Activated CD8-positive, alpha-beta memory T cell treated with anti-CD3 and anti-CD28 coated beads, Interleukin-2, amount 50 U/mL, for 1 hour (primary cell): ENCODE measurements at regions not wholly inside any gene's neighbourhood (a gene's known extent, or its start where the extent isn't known, plus 50 kb on each side); places are given as distances from the start of the nearest gene placed in this dataset.

Source experiments
- DNase-seq: peaks from one replicate; pipeline ENCODE4 v3.0.0-alpha.2; 2020; ENCODE audit errors: extremely low read depth

- no peak for DNase-seq
These were observed 81.2 kb upstream of the APC start for GRCh38 chr5:112656451-112656850.

- no peak for DNase-seq
These were observed 79.9 kb upstream of the APC start for GRCh38 chr5:112657804-112658203.

GRCh38 chr5:112660359-112660758 lies 77.3 kb upstream of the APC start:
- DNase-seq = no peak

DNA sequence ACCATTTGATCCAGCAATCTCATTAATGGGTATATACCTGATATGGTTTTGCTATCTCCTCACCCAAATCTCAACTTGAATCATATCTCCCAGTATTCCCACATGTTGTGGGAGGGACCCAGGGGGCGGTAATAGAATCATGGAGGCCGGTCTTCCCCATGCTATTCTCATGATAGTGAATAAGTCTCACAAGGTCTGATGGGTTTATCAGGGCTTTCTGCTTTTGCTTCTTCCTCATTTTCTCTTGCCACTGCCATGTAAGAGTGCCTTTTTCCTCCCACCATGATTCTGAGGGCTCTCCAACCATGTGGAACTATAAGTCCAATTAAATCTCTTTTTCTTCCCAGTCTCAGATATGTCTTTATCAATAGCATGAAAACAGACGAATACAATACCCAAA lies 74.5 kb upstream of the APC start:
- DNase-seq = no peak

- DNase-seq = no peak
These were observed 69.7 kb upstream of the APC start for GRCh38 chr5:112668016-112668415.

DNA sequence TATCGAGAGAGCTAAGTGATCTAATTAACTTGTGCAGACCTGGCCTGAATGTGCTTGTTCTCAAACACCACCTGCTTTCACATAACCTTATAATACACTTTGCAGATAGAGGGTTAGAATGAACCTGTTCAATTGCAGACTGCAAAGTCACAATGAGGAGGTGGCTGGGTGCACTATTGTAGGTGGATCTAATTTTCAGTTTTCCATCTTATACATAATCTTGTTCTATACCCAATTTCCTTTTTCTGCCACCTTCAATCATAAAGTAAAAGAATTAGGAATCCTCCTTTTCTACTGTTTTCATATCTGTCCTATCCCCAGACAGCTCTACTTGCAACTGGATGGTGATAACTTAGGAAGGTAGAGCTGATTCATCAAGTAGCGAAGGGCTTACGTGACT lies 68.8 kb upstream of the APC start:
- no peak for DNase-seq

DNA sequence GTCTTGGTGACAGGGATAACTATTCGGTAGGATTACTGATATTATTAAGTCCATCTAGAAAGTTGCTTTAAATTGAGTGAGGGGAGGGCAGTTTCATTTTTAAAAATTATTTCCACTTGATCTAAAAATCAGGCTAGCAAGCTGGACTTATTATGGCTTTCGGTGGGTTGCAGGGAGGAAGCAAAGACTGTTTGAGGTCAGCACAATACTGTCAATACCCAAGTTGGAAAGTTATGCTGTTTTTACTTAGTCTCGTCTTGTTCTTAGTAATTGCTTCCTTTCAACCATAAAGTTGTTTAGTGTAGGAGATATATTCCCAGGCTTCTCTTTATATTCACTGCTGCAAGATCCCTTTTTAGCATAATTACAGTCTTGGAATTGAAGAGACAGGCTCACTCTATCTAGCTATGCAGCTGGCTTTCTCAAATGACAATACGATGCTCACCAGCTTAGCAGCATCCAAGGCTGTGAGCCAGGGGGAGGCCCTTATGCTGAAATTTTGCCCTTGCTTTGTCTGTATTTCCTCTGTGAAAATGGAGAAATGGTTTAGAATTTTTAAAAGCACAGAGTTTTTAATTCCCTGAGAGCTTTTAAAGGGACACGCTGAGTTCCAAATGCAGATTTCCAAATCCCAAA lies 68.2 kb upstream of the APC start:
- no peak for DNase-seq

DNA sequence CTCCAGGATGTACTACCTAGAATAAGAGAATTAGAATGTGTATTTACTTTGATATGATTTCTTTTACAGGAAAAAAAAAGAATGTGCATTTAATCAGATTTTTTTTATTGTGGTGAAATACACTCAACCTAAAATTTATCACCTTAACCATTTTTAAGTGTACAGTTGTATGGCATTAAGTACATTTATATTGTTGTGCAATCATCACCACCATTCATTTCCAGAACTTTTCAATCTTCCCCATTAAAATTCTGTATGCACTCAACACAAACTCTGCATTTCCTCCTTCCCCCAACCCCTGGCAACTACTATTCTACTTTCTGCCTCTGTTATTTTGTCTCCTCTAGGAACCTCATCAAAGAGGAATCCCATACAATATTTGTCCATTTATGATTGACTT lies 66.0 kb upstream of the APC start:
- DNase-seq = no peak

DNA sequence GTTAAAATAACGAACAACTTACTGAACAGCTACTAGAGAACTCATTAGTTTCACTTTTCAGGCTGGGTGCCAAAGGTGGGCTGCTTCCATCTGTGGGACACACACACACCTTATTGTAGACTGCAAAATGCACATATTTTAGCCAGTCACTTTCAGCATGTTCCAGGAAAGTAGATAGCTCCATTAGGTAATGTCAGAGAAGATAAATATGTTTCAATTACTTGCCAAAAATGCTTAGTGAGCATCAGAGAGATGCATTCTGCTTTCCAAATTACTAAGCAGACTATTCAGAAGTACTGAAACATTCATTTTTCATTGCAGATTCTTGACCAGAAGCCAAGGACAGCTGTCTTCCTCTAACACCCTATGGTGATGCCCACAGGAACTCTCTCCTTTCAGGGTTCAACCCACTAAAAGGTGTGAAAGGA lies 56.2 kb upstream of the APC start:
- no peak for DNase-seq

DNA sequence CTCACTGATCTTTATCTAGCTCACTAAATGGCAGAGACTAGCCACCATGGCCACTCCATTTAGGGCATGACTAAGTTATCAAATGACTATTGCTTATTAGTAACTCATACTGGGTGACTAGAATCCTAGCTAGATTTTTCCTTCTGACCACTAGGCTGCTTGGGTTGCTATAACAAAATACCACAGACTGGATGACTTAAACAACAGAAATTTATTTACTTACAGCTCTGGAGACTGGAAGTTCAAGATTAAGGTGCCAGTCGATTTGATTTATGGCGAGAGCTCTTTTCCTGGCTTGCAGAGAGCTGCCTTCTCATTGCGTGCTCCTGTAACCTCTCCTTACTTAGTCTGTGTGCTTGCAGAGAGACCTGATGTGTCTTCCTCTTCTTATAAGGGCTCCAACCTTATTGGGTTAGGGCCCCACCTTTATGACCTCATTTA lies 55.0 kb upstream of the APC start:
- DNase-seq = no peak

- DNase-seq = no peak
These were observed 53.6 kb upstream of the APC start for GRCh38 chr5:112684121-112684520.

- DNase-seq = no peak
These were observed 52.9 kb upstream of the APC start for GRCh38 chr5:112684737-112685136.

DNA sequence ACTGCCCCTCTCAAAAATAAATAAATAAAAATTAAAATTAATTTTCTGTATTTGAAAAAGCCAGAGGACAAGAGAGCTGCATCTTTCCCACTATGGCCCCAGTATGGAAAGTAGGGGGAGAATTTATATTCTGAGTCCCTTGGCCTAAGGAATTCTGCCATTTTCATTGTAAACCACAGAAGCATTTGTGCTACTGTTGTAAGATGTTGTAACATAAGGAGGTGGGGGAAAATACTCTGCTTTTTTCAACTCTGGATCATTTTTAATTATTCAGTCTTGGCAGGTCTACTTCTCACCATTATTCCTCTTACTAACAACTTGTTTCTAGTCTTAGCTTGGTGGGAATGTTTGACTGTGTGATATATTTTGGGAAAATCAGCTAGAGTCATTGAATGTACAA lies 52.3 kb upstream of the APC start:
- no peak for DNase-seq

DNA sequence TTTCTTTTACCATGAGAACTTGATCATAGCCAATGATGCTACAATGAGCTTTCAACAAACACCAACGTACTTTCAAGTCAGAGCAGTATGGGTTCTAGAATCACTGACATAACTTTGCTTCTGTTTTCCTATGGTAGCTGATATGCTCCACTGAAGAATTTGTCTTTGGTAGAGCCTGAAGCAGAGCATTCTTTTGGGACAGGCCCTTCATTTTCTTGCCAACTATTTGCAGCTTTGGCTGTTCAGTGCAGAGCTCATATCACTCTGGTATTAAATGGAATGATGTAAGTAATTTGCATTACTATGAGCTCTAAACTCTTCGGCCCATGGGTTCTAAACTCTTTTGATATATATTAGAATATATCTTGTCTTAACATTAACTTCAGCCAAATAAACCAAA lies 51.8 kb upstream of the APC start:
- DNase-seq = no peak

DNA sequence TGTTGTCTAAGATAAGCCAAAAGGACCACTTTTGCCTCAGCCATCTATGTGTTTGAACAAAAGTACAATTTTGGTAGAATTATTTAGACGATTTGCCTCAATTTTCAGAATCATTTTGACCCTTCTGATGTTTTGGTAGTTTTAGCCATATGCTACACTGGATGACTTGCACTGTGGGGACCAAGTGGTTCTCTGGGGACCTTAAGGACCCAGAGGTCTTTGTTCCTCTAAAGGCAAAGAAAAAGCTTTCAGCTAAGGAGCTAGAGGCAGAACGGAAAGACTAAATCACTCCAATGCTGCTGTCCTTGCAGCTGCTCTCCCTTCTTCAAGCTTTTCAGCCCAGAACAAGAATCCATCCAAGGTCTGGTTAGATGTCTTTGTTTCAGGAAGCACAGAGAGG lies 51.0 kb upstream of the APC start:
- no peak for DNase-seq

DNA sequence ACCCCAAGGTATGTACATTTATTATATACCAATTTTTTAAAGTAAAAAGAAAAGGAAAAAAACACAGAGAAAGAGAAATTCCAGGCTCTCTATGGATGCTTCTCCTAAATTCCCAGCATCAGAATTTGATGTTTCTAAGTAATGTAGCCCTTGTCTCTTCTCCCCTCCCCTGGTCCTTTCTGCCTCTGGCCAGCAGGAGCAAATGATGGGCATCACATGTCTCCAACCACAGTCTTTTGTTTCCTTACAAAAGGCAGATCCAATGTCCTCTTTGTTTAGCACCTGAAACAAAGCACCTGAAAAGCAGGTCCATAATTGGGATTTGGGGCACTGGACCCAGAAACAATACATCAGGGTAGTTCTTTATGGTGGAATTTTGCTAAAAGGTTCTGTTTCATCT lies 50.4 kb upstream of the APC start:
- DNase-seq = no peak
